ENCODE measurements at regions not wholly inside any gene's neighbourhood (a gene's known extent, or its start where the extent isn't known, plus 50 kb on each side); places are given as distances from the start of the nearest gene placed in this dataset.

DNA sequence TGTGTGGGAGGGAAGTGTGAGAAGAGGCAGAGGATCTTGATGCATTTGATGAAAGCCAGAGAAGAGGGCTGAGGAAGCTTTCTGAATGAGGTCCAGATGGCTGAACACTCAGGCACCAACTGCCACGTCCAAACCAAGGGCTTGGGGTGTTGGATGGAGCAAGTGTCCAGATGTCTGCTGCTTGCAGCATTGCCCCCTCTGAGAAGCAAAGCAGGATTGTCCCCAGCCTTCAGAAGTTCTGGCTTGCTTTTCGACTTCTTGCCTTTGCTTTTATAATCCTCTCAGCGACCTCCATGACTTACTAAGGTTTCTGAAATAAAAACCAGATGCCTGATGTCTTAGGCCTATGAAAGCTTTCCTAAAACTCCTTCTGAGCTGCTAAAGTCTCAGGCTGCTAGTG is 182.5 kb downstream of the HUNK start:
- TF ChIP-seq POLR2A (IDR thresholded peaks at IDR 0.05; ENCODE audit: low read length), result no peak
- no peak for TF ChIP-seq GATA1 (IDR thresholded peaks at IDR 0.05; ENCODE audit: low read depth, low read length)

Measured in erythroblast (primary cell).